GM23338 (cell line): ENCODE measurements at regions not wholly inside any gene's neighbourhood (a gene's known extent, or its start where the extent isn't known, plus 50 kb on each side); places are given as distances from the start of the nearest gene placed in this dataset.
A peak's percentile ranks its signal among the peaks of the same experiment; 100 is the strongest.

Source experiments
- ATAC-seq: fragments of 200-7000 bp; cut with Tn5 transposase; 3 replicates; pipeline ENCODE4 v1.9.1; 2020
- DNase-seq: peaks from one replicate; pipeline ENCODE4 v3.0.0-alpha.2; 2015; ENCODE audit warnings: low spot score
- H2AFZ ChIP-seq: fragments of 200-600 bp; sonication (generic); 2 replicates; pipeline ENCODE4 v1.8.0; 2016; ENCODE audit warnings: antibody characterized with exemption, mild to moderate bottlenecking, moderate library complexity
- H3F3A ChIP-seq: fragments of 200-600 bp; sonication (generic); replicated peaks from 2 replicates; pipeline ENCODE4 v1.8.0; 2017; ENCODE audit warnings: antibody characterized with exemption, mixed run types, low read depth
- H3K27ac ChIP-seq: fragments of 200-600 bp; sonication (generic); 2 replicates; pipeline ENCODE4 v1.6.1; 2016; ENCODE audit warnings: low read depth
- H3K27me3 ChIP-seq: fragments of 200-600 bp; sonication (generic); 2 replicates; pipeline ENCODE4 v1.8.0; 2016; ENCODE audit warnings: mild to moderate bottlenecking, mixed run types, moderate library complexity; ENCODE audit not compliant: insufficient read depth
- H3K36me3 ChIP-seq: fragments of 200-600 bp; sonication (generic); 2 replicates; pipeline ENCODE4 v1.8.0; 2016; ENCODE audit warnings: mild to moderate bottlenecking; ENCODE audit not compliant: insufficient read depth
- H3K4me1 ChIP-seq: fragments of 200-600 bp; sonication (generic); 2 replicates; pipeline ENCODE4 v1.8.0; 2016; ENCODE audit warnings: mild to moderate bottlenecking, moderate library complexity; ENCODE audit not compliant: insufficient read depth
- H3K4me2 ChIP-seq: fragments of 200-600 bp; sonication (generic); 2 replicates; pipeline ENCODE4 v1.7.1; 2017; ENCODE audit warnings: mixed run types
- H3K4me3 ChIP-seq: fragments of 200-600 bp; sonication (generic); 2 replicates; pipeline ENCODE4 v1.6.1; 2016; ENCODE audit warnings: mixed run types
- H3K79me2 ChIP-seq: fragments of 200-600 bp; sonication (generic); replicated peaks from 2 replicates; pipeline ENCODE4 v1.8.0; 2017; ENCODE audit warnings: mild to moderate bottlenecking; ENCODE audit not compliant: insufficient read depth
- H3K9me2 ChIP-seq: fragments of 200-600 bp; sonication (generic); 2 replicates; pipeline ENCODE4 v1.8.0; 2017; ENCODE audit not compliant: insufficient read depth
- H4K20me1 ChIP-seq: fragments of 200-600 bp; sonication (generic); replicated peaks from 2 replicates; pipeline ENCODE4 v1.8.0; 2017; ENCODE audit warnings: mild to moderate bottlenecking; ENCODE audit not compliant: insufficient read depth
- H3K27ac Mint-ChIP-seq: 2 replicates; pipeline ENCODE4 v1.8.0; 2020; ENCODE audit warnings: inconsistent platforms, mild to moderate bottlenecking, moderate library complexity, mixed read lengths
- H3K27me3 Mint-ChIP-seq: 3 replicates; pipeline ENCODE4 v1.8.0; 2022; ENCODE audit warnings: low read depth, mild to moderate bottlenecking, moderate library complexity, mixed read lengths, inconsistent platforms; ENCODE audit not compliant: insufficient read depth, poor library complexity
- H3K36me3 Mint-ChIP-seq: 3 replicates; pipeline ENCODE4 v1.8.0; 2021; ENCODE audit warnings: low read depth, mild to moderate bottlenecking, inconsistent platforms, moderate library complexity, mixed read lengths
- H3K4me1 Mint-ChIP-seq: 3 replicates; pipeline ENCODE4 v1.8.0; 2020; ENCODE audit warnings: mild to moderate bottlenecking, inconsistent platforms, mixed read lengths
- H3K4me3 Mint-ChIP-seq: 3 replicates; pipeline ENCODE4 v1.8.0; 2021; ENCODE audit warnings: moderate library complexity, mild to moderate bottlenecking, inconsistent platforms, mixed read lengths
- H3K9me3 Mint-ChIP-seq: 3 replicates; pipeline ENCODE4 v1.8.0; 2020; ENCODE audit warnings: moderate library complexity, mild to moderate bottlenecking, inconsistent platforms, mixed read lengths
- CREB1 ChIP-seq: fragments of 250-450 bp; sonication (Bioruptor Pico); IDR thresholded peaks from 2 replicates; pipeline ENCODE4 v1.5.0; 2020; ENCODE audit warnings: low read depth, mild to moderate bottlenecking, moderate library complexity
- EZH2 ChIP-seq: fragments of 200-600 bp; sonication (generic); IDR thresholded peaks from one replicate; pipeline ENCODE4 v1.8.0; 2017; ENCODE audit warnings: antibody characterized with exemption, mild to moderate bottlenecking, low read depth; ENCODE audit not compliant: unreplicated experiment
- JUNB ChIP-seq: IDR thresholded peaks from one replicate; pipeline ENCODE4 v1.6.1; 2016; ENCODE audit warnings: antibody characterized with exemption; ENCODE audit not compliant: unreplicated experiment
- NANOG ChIP-seq: IDR thresholded peaks from 2 replicates; pipeline ENCODE4 v1.6.1; 2016; ENCODE audit warnings: antibody characterized with exemption, borderline replicate concordance
- POLR2AphosphoS5 ChIP-seq: IDR thresholded peaks from 2 replicates; pipeline ENCODE4 v1.6.1; 2016; ENCODE audit warnings: antibody characterized with exemption, low read depth
- REST ChIP-seq: IDR thresholded peaks from one replicate; pipeline ENCODE4 v1.6.1; 2018; ENCODE audit warnings: antibody characterized with exemption; ENCODE audit not compliant: unreplicated experiment
- STAT1 ChIP-seq: IDR thresholded peaks from one replicate; pipeline ENCODE4 v1.6.1; 2016; ENCODE audit warnings: antibody characterized with exemption; ENCODE audit not compliant: unreplicated experiment
- ZNF114 ChIP-seq: fragments of 250-450 bp; sonication (Bioruptor Pico); IDR thresholded peaks from 2 replicates; pipeline ENCODE4 v1.5.0; 2020; ENCODE audit warnings: mild to moderate bottlenecking, moderate library complexity
- TF ChIP-seq, protein P1 (sequence below): fragments of 250-450 bp; sonication (Bioruptor Pico); IDR thresholded peaks from 2 replicates; pipeline ENCODE4 v1.5.0; 2020; ENCODE audit warnings: mild to moderate bottlenecking, moderate library complexity
- TF ChIP-seq, protein P2 (sequence below): IDR thresholded peaks from 2 replicates; pipeline ENCODE4 v1.6.1; 2016; ENCODE audit warnings: antibody characterized with exemption

GRCh38 chr10:29870522-29871044, 188.8 kb downstream of the JCAD start (continued):
- TF ChIP-seq, protein P1, sequence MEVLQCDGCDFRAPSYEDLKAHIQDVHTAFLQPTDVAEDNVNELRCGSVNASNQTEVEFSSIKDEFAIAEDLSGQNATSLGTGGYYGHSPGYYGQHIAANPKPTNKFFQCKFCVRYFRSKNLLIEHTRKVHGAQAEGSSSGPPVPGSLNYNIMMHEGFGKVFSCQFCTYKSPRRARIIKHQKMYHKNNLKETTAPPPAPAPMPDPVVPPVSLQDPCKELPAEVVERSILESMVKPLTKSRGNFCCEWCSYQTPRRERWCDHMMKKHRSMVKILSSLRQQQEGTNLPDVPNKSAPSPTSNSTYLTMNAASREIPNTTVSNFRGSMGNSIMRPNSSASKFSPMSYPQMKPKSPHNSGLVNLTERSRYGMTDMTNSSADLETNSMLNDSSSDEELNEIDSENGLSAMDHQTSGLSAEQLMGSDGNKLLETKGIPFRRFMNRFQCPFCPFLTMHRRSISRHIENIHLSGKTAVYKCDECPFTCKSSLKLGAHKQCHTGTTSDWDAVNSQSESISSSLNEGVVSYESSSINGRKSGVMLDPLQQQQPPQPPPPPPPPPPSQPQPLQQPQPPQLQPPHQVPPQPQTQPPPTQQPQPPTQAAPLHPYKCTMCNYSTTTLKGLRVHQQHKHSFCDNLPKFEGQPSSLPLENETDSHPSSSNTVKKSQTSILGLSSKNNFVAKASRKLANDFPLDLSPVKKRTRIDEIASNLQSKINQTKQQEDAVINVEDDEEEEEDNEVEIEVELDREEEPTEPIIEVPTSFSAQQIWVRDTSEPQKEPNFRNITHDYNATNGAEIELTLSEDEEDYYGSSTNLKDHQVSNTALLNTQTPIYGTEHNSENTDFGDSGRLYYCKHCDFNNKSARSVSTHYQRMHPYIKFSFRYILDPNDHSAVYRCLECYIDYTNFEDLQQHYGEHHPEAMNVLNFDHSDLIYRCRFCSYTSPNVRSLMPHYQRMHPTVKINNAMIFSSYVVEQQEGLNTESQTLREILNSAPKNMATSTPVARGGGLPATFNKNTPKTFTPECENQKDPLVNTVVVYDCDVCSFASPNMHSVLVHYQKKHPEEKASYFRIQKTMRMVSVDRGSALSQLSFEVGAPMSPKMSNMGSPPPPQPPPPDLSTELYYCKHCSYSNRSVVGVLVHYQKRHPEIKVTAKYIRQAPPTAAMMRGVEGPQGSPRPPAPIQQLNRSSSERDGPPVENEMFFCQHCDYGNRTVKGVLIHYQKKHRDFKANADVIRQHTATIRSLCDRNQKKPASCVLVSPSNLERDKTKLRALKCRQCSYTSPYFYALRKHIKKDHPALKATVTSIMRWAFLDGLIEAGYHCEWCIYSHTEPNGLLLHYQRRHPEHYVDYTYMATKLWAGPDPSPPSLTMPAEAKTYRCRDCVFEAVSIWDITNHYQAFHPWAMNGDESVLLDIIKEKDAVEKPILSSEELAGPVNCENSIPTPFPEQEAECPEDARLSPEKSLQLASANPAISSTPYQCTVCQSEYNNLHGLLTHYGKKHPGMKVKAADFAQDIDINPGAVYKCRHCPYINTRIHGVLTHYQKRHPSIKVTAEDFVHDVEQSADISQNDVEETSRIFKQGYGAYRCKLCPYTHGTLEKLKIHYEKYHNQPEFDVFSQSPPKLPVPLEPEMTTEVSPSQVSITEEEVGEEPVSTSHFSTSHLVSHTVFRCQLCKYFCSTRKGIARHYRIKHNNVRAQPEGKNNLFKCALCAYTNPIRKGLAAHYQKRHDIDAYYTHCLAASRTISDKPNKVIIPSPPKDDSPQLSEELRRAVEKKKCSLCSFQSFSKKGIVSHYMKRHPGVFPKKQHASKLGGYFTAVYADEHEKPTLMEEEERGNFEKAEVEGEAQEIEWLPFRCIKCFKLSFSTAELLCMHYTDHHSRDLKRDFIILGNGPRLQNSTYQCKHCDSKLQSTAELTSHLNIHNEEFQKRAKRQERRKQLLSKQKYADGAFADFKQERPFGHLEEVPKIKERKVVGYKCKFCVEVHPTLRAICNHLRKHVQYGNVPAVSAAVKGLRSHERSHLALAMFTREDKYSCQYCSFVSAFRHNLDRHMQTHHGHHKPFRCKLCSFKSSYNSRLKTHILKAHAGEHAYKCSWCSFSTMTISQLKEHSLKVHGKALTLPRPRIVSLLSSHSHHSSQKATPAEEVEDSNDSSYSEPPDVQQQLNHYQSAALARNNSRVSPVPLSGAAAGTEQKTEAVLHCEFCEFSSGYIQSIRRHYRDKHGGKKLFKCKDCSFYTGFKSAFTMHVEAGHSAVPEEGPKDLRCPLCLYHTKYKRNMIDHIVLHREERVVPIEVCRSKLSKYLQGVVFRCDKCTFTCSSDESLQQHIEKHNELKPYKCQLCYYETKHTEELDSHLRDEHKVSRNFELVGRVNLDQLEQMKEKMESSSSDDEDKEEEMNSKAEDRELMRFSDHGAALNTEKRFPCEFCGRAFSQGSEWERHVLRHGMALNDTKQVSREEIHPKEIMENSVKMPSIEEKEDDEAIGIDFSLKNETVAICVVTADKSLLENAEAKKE, result no peak

- TF ChIP-seq, protein P2, sequence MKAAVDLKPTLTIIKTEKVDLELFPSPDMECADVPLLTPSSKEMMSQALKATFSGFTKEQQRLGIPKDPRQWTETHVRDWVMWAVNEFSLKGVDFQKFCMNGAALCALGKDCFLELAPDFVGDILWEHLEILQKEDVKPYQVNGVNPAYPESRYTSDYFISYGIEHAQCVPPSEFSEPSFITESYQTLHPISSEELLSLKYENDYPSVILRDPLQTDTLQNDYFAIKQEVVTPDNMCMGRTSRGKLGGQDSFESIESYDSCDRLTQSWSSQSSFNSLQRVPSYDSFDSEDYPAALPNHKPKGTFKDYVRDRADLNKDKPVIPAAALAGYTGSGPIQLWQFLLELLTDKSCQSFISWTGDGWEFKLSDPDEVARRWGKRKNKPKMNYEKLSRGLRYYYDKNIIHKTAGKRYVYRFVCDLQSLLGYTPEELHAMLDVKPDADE, result no peak
- TF ChIP-seq POLR2AphosphoS5, result no peak
- TF ChIP-seq REST, result no peak
- TF ChIP-seq ZNF114 (CRISPR knock-in tag), result no peak
- no peak for TF ChIP-seq NANOG
- TF ChIP-seq STAT1, result no peak
- no peak for TF ChIP-seq EZH2
- no peak for TF ChIP-seq CREB1 (CRISPR knock-in tag)
- TF ChIP-seq JUNB, result no peak
- Histone ChIP-seq H3K79me2 (no peaks in the 10 kb centered on the region), H3K4me1 (no peaks in the 10 kb centered on the region), H2AFZ (peak overlapping the region; percentile 38; the same call in 1 of the 2 replicates), H3K4me2 (no peak overlapping the region), H3K27ac (no peak overlapping the region), H3K27me3 (no peaks in the 10 kb centered on the region), H3K36me3 (no peaks in the 10 kb centered on the region), H3F3A (no peaks in the 10 kb centered on the region), H3K4me3 (no peak overlapping the region), H4K20me1 (no peaks in the 10 kb centered on the region), H3K9me2 (0 out of 2 replicates have a peak, but pooled peaks cover 14% of the 10 kb centered on the region)
- no peak overlapping the region for H3K4me3 Mint-ChIP-seq
- ATAC-seq, result no peak
- H3K36me3 Mint-ChIP-seq, result no peaks in the 10 kb centered on the region
- no peaks in the 10 kb centered on the region for H3K4me1 Mint-ChIP-seq
- H3K9me3 Mint-ChIP-seq, result peaks cover 3% of the 10 kb centered on the region; the same call in 2 of the 3 replicates
- peaks cover 3% of the 10 kb centered on the region for H3K27me3 Mint-ChIP-seq
- no peak overlapping the region for H3K27ac Mint-ChIP-seq
- DNase-seq, result no peak
Measured at GRCh38 chr10:29869593-29869992, 189.8 kb downstream of the JCAD start.
